ENCODE measurements at regions not wholly inside any gene's neighbourhood (a gene's known extent, or its start where the extent isn't known, plus 50 kb on each side); places are given as distances from the start of the nearest gene placed in this dataset.
"Not testable (repeated sequence)": the region's sequence is repeated elsewhere in the genome, so short reads cannot be mapped to it uniquely, and the experiment has no call there.

DNA sequence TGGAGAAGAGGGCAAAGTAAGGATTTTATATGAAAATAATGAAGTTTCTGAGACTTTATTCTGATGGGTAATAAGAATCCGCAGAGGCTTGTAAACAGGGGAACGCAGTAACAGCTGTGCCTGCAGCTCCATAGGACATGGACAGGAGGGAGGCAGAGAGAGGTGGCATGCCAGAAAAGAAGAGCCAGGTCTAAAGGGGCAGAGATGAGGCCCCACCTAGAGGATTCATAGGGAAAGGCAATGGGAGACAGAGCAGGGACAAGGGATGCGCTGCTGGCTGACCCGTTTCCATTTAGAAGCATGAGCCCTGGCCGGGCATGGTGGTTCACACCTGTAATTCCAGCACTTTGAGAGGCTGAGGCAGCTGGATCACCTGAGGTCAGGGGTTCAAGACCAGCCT, 340.3 kb upstream of the CDH5 start:
- DNase-seq (ENCODE audit: low spot score), result no peak

GRCh38 chr16:66025751-66026150, 340.7 kb upstream of the CDH5 start:
- no peak for DNase-seq (ENCODE audit: low spot score)

GRCh38 chr16:66024567-66024966, 341.9 kb upstream of the CDH5 start:
- not testable (repeated sequence) for DNase-seq (ENCODE audit: low spot score)

- no peak for DNase-seq (ENCODE audit: low spot score)
Observed at GRCh38 chr16:66023481-66023880, 343.0 kb upstream of the CDH5 start.

DNA sequence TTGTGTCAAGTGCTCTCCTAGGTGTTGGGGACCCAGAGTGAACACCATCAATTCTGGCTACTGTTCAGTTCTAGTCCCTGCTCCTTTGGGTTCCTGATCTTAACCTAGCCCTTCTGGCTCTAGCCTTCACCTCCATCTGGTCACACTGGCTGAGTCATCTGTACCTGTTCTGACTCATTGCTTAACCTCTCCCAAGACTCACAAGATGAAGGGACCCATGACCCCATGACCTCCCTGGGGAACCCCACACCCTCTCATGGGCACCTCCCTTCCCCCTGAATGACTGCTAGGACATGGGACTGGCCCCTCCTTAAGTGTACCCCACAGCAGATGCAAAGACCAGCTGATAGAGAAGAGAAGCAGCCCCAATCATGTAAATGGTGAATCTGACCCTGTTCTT, 345.8 kb upstream of the CDH5 start:
- no peak for DNase-seq (ENCODE audit: low spot score)

- DNase-seq (ENCODE audit: low spot score), result no peak
Observed at GRCh38 chr16:66020046-66020445, 346.4 kb upstream of the CDH5 start.

GRCh38 chr16:66019502-66019901, 347.0 kb upstream of the CDH5 start:
- not testable (repeated sequence) for DNase-seq (ENCODE audit: low spot score)

GRCh38 chr16:66014221-66014620, 352.3 kb upstream of the CDH5 start:
- DNase-seq (ENCODE audit: low spot score), result no peak

- no peak for DNase-seq (ENCODE audit: low spot score)
Observed at GRCh38 chr16:66013486-66013885, 353.0 kb upstream of the CDH5 start.

DNA sequence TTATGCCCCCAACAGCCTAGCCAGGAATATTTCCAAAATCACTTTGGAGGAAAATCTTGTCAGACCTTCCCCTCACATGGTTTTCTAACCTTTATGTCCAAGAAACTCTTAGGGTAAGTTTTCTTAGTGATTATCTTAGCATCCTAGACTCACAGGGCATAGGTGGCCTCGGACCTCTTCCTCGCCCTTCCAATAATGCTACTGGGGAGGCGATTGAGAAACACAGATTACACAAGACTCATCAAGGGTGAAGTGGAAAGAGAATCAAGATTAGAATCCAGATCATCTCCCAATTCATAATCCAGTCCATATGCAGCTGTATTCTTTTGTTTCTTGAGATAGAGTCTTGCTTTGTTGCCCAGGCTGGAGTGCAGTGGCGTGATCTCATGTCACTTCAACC, 358.4 kb upstream of the CDH5 start:
- DNase-seq (ENCODE audit: low spot score), result no peak

DNA sequence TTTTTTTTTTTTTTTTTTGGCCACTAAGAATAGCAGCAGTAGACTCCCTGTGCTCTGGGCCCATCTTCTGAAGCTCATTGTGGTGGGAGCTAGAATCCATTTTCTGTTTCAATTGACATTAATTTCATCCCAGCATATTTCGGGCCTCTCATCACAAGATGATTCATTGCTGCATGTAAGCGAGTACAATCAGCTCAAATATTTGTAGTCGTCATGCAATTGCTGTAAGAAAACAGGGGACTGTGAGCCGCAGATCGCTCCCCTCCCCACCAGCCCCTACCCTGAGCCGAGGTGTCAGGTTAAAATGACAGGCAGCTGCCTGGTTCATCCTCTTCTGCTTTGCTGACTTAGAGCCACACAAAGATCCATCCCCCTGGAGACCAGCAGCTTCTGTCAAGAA, 358.8 kb upstream of the CDH5 start:
- peak; percentile 63 for DNase-seq (ENCODE audit: low spot score)

GRCh38 chr16:66006485-66006884, 360.0 kb upstream of the CDH5 start:
- no peak for DNase-seq (ENCODE audit: low spot score)

- peak; percentile 82 for DNase-seq (ENCODE audit: low spot score)
Observed at GRCh38 chr16:66004699-66005098, 361.8 kb upstream of the CDH5 start.

DNA sequence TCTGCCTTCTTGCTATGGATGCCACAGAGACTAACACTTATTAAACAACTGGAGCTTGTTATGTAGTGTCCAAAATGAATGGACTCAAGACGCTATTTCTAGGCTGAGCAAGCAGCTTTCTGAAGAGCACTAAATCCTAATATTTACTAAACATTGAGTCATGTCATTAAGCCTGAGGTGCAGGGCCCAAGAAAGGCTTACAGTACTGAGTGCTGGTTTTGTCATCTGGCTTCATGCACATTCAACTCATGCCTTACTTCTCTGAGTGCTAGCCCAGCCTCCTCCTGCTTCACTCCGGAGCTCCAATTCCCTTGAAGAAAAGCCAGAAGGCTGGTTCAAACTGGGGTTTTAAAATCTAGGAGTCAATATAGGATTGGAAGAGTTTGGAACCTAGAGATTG, 363.3 kb upstream of the CDH5 start:
- DNase-seq (ENCODE audit: low spot score), result peak; percentile 74

DNA sequence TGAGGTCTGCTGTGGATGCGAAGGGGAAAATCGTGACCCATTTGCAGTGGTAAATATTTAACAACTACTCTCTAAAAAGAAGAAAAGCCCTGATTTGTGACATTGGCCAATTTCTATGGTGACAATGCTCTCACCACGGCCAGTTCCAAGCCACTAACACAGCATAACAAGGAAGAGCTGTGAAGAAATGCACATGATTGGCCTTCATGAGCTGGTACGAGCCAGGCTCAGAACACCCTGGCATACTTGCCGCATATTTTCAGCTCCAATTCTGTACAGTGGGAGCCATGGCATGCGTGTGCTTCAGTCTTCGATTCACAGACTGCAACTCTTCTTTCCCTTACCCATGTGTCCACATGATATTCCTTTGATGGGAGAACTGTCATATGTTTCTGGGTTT, 363.9 kb upstream of the CDH5 start:
- DNase-seq (ENCODE audit: low spot score), result no peak

GRCh38 chr16:66001432-66001831, 365.1 kb upstream of the CDH5 start:
- no peak for DNase-seq (ENCODE audit: low spot score)

- no peak for DNase-seq (ENCODE audit: low spot score)
Observed at GRCh38 chr16:65998443-65998842, 368.0 kb upstream of the CDH5 start.

DNA sequence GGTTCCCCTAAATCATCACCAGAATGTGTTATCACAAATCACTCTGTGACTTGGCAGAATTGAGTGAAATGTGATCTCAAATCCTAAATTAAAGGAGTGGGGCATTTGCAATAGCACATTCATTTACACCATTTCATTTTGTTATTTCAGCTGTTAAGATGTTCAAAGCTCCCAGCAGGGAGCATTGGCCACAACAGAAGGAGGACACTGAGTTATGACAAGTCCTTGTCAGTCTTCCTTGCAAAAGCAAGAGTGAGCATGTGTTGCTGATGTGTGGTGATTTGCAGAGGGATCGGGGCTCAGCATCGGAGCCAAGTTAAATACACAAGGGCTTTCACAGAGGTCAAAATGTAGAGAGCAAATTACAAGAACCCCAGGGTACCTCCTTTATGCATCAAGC, 372.2 kb upstream of the CDH5 start:
- no peak for DNase-seq (ENCODE audit: low spot score)

- DNase-seq (ENCODE audit: low spot score), result no peak
Observed at GRCh38 chr16:65991149-65991701, 375.3 kb upstream of the CDH5 start.

- peak; percentile 60 for DNase-seq (ENCODE audit: low spot score)
Observed at GRCh38 chr16:65989861-65990604, 376.5 kb upstream of the CDH5 start.

DNA sequence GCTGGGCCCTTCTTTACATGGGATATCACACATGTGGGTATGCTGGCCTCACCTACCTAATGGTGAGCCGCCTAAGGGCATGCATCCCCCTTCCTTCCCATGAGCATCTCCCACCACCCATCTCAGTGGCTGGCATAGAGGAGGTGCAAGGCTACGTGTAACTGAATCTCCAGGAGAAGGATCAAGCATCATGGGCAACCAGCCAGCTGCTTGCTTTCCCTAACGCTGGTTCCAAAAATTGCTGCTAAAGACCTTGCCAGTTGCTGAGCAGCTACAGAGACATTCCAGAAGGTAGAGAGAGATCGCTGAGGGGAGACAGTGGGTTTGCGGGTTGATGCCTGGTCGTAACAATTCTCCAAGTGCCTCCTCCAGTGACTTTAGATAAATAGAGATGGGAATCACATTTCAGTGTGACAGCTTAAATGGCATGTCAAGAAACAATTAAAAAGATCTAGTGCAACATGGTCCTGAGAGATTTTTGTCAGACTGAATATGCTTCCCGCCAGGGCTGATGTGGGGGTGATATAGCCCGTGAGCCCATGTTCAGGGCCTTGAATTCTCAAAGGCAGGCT, 378.4 kb upstream of the CDH5 start:
- peak; percentile 33 for DNase-seq (ENCODE audit: low spot score)

DNA sequence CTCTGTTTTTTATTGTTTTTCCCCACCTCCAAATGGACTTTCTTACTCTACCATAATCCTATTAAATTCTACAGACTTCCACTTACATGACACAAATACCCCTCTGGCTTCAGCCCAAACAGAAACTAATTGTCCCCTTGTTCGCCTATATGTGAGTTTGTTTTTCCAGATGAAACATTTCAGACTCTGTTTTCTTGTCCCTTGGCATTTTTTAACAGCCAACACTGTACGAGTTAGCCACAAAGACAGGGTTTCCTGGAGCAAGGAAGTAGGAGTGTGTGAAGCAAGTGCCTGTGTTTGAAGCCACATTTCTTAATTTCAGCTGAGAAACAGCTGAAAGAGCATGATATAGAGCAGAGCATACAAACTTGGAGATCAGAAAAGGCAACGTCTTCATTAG, 382.2 kb upstream of the CDH5 start:
- peak; percentile 44 for DNase-seq (ENCODE audit: low spot score)

DNA sequence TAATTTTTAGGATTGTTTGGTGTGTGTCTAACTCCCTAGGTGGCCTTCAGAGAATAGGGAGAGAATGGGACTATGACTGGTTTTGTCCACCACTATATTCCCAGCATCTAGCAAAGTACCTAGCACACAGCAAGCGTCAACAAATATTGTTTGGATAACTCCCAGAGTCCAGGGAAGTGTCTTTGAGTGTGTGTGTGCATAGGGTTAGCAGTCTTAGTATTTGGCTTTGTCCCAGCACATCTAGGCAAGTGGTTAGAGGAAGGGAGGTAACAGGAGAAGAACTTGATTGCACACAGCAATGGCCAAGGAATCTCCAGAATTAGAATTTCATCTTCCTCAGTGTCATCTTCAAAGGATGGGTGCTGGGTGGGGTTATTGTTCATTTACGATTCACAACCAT, 385.4 kb upstream of the CDH5 start:
- no peak for DNase-seq (ENCODE audit: low spot score)

All from umbilical cord (tissue), 1 donor.